Neural crest cell (in vitro differentiated cells): ENCODE measurements at regions not wholly inside any gene's neighbourhood (a gene's known extent, or its start where the extent isn't known, plus 50 kb on each side); places are given as distances from the start of the nearest gene placed in this dataset.

Experiments
- DNase-seq: peaks from one replicate; pipeline ENCODE4 v3.0.0; 2021; ENCODE audit warnings: low read depth, mixed read lengths, low spot score
- H3K27ac Mint-ChIP-seq: one replicate; pipeline ENCODE4 v1.8.0; 2021; ENCODE audit warnings: mild to moderate bottlenecking, mixed read lengths; ENCODE audit not compliant: unreplicated experiment
- H3K27me3 Mint-ChIP-seq: 2 replicates; pipeline ENCODE4 v1.8.0; 2021; ENCODE audit warnings: low read depth, mild to moderate bottlenecking, mixed read lengths
- H3K36me3 Mint-ChIP-seq: 2 replicates; pipeline ENCODE4 v1.8.0; 2021; ENCODE audit warnings: low read depth, mild to moderate bottlenecking, mixed read lengths
- H3K4me1 Mint-ChIP-seq: 2 replicates; pipeline ENCODE4 v1.8.0; 2021; ENCODE audit warnings: mixed read lengths
- H3K4me3 Mint-ChIP-seq: one replicate; pipeline ENCODE4 v1.8.0; 2021; ENCODE audit warnings: mild to moderate bottlenecking, mixed read lengths
- H3K9me3 Mint-ChIP-seq: 2 replicates; pipeline ENCODE4 v1.8.0; 2021; ENCODE audit warnings: mixed read lengths
- CTCF ChIP-seq: fragments of 200-600 bp; sonication (generic); conservative IDR thresholded peaks from 2 replicates; pipeline ENCODE4 v1.5.0; 2021; ENCODE audit warnings: antibody characterized with exemption, mild to moderate bottlenecking

GRCh38 chr17:52298881-52299280 is 140.4 kb upstream of the CA10 start:
- Mint-ChIP-seq H3K4me3 (no peak overlapping the region), H3K9me3 (no peaks in the 10 kb centered on the region), H3K27ac (peak overlapping the region; percentile 39), H3K36me3 (no peaks in the 10 kb centered on the region), H3K4me1 (no peaks in the 10 kb centered on the region), H3K27me3 (peaks cover 2% of the 10 kb centered on the region)
- TF ChIP-seq CTCF: no peak
- no peak for DNase-seq

- no peaks in the 10 kb centered on the region for H3K36me3 Mint-ChIP-seq
- no peak overlapping the region for H3K27ac Mint-ChIP-seq
- no peaks in the 10 kb centered on the region for H3K4me1 Mint-ChIP-seq
- TF ChIP-seq CTCF: peak; percentile 55
- H3K4me3 Mint-ChIP-seq: no peak overlapping the region
- H3K9me3 Mint-ChIP-seq: no peaks in the 10 kb centered on the region
- no peak for DNase-seq
- peaks cover 4% of the 10 kb centered on the region for H3K27me3 Mint-ChIP-seq
These were observed 138.9 kb upstream of the CA10 start for GRCh38 chr17:52297230-52298010.

GRCh38 chr17:52294301-52294700 is 135.8 kb upstream of the CA10 start:
- H3K9me3 Mint-ChIP-seq: peaks cover 4% of the 10 kb centered on the region
- no peak overlapping the region for H3K4me3 Mint-ChIP-seq
- no peak for DNase-seq
- TF ChIP-seq CTCF: no peak
- H3K4me1 Mint-ChIP-seq: no peaks in the 10 kb centered on the region
- H3K27me3 Mint-ChIP-seq: peaks cover 4% of the 10 kb centered on the region
- H3K36me3 Mint-ChIP-seq: no peaks in the 10 kb centered on the region
- no peak overlapping the region for H3K27ac Mint-ChIP-seq

- Mint-ChIP-seq H3K4me3 (no peak overlapping the region), H3K9me3 (peaks cover 8% of the 10 kb centered on the region), H3K27ac (no peak overlapping the region), H3K36me3 (no peaks in the 10 kb centered on the region), H3K4me1 (no peaks in the 10 kb centered on the region), H3K27me3 (no peaks in the 10 kb centered on the region)
- no peak for TF ChIP-seq CTCF
- DNase-seq: no peak
These were observed 129.1 kb upstream of the CA10 start for GRCh38 chr17:52287611-52288010.

GRCh38 chr17:52283872-52284271 is 125.4 kb upstream of the CA10 start:
- TF ChIP-seq CTCF: no peak
- H3K27ac Mint-ChIP-seq: no peak overlapping the region
- no peak overlapping the region for H3K4me3 Mint-ChIP-seq
- peaks cover 4% of the 10 kb centered on the region for H3K9me3 Mint-ChIP-seq
- H3K4me1 Mint-ChIP-seq: no peaks in the 10 kb centered on the region
- no peak for DNase-seq
- no peaks in the 10 kb centered on the region for H3K36me3 Mint-ChIP-seq
- H3K27me3 Mint-ChIP-seq: no peaks in the 10 kb centered on the region
